Posterior vena cava (tissue), 2 donors: ENCODE measurements at regions not wholly inside any gene's neighbourhood (a gene's known extent, or its start where the extent isn't known, plus 50 kb on each side); places are given as distances from the start of the nearest gene placed in this dataset.

Source experiments
- DNase-seq: peaks from one replicate; pipeline ENCODE4 v3.0.0-alpha.2; 2020; ENCODE audit warnings: low spot score
- intact Hi-C, 2 donors: fragments of 100-400 bp; cut with DNase I; formaldehyde crosslinking; loops; one replicate each; pipeline versions ENCODE4 v1.14.1 to v1.14.2; 2022 to 2023
- donor health status: DM: yes; HTN: yes; CAD: no.
- donor health status: DM: yes; HTN: yes; CAD: no.

GRCh38 chr17:74147056-74147835 is 56.2 kb upstream of the RPL38 start:
- DNase-seq, result no peak
- intact Hi-C loops, result no loop called here

- no peak for DNase-seq
- intact Hi-C loops, result no loop called here
These were observed 55.5 kb upstream of the RPL38 start for GRCh38 chr17:74147966-74148365.

- intact Hi-C loops, result no loop called here
- DNase-seq, result no peak
These were observed 55.0 kb upstream of the RPL38 start for GRCh38 chr17:74148446-74148845.

GRCh38 chr17:74148901-74149596 is 54.4 kb upstream of the RPL38 start:
- no peak for DNase-seq
- intact Hi-C loops, result no loop called here

GRCh38 chr17:74149597-74150427 is 53.7 kb upstream of the RPL38 start:
- DNase-seq, result no peak
- intact Hi-C loops, result no loop called here

GRCh38 chr17:74150428-74151025 is 53.0 kb upstream of the RPL38 start:
- DNase-seq, result peak; percentile 48
- intact Hi-C loops, result no loop called here

GRCh38 chr17:74151551-74152315 is 51.7 kb upstream of the RPL38 start:
- DNase-seq, result no peak
- intact Hi-C loops, result no loop called here

GRCh38 chr17:74152591-74153455 is 50.7 kb upstream of the RPL38 start:
- intact Hi-C loops, result no loop called here
- no peak for DNase-seq

- DNase-seq, result no peak
- intact Hi-C loops, result no loop called here
These were observed 50.0 kb upstream of the RPL38 start for GRCh38 chr17:74153456-74153810.
